ENCODE measurements at regions not wholly inside any gene's neighbourhood (a gene's known extent, or its start where the extent isn't known, plus 50 kb on each side); places are given as distances from the start of the nearest gene placed in this dataset.

DNA sequence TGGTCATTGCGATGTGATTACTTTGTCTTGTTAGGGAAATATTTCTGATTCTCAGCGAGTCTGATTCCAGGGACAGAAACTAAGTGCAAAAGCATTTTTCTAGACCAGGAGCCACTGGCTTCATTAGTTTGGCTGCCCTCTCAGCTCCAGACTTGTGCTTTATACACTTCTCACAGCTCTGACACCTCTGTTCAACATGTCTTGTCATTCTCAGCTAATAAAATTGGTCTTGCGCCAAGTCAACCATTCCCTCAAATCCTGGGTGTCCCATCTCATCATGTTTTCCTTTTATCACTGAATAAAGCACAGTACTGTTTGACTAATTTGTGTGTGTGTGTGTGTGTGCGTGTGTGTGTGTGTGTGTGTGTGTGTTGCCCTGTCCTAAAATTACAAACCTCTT is 215.5 kb upstream of the EPHA4 start:
- TF ChIP-seq, protein P1, sequence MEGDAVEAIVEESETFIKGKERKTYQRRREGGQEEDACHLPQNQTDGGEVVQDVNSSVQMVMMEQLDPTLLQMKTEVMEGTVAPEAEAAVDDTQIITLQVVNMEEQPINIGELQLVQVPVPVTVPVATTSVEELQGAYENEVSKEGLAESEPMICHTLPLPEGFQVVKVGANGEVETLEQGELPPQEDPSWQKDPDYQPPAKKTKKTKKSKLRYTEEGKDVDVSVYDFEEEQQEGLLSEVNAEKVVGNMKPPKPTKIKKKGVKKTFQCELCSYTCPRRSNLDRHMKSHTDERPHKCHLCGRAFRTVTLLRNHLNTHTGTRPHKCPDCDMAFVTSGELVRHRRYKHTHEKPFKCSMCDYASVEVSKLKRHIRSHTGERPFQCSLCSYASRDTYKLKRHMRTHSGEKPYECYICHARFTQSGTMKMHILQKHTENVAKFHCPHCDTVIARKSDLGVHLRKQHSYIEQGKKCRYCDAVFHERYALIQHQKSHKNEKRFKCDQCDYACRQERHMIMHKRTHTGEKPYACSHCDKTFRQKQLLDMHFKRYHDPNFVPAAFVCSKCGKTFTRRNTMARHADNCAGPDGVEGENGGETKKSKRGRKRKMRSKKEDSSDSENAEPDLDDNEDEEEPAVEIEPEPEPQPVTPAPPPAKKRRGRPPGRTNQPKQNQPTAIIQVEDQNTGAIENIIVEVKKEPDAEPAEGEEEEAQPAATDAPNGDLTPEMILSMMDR (IDR thresholded peaks at IDR 0.05; ENCODE audit: insufficient read depth, low read length) = no peak
- TF ChIP-seq SPI1 (IDR thresholded peaks at IDR 0.05; ENCODE audit: borderline replicate concordance, low read depth) = no peak
- TF ChIP-seq, protein P2, sequence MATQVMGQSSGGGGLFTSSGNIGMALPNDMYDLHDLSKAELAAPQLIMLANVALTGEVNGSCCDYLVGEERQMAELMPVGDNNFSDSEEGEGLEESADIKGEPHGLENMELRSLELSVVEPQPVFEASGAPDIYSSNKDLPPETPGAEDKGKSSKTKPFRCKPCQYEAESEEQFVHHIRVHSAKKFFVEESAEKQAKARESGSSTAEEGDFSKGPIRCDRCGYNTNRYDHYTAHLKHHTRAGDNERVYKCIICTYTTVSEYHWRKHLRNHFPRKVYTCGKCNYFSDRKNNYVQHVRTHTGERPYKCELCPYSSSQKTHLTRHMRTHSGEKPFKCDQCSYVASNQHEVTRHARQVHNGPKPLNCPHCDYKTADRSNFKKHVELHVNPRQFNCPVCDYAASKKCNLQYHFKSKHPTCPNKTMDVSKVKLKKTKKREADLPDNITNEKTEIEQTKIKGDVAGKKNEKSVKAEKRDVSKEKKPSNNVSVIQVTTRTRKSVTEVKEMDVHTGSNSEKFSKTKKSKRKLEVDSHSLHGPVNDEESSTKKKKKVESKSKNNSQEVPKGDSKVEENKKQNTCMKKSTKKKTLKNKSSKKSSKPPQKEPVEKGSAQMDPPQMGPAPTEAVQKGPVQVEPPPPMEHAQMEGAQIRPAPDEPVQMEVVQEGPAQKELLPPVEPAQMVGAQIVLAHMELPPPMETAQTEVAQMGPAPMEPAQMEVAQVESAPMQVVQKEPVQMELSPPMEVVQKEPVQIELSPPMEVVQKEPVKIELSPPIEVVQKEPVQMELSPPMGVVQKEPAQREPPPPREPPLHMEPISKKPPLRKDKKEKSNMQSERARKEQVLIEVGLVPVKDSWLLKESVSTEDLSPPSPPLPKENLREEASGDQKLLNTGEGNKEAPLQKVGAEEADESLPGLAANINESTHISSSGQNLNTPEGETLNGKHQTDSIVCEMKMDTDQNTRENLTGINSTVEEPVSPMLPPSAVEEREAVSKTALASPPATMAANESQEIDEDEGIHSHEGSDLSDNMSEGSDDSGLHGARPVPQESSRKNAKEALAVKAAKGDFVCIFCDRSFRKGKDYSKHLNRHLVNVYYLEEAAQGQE (IDR thresholded peaks at IDR 0.05; ENCODE audit: insufficient replicate concordance, low read depth) = no peak
